SH-SY5Y (cell line): ENCODE measurements at regions not wholly inside any gene's neighbourhood (a gene's known extent, or its start where the extent isn't known, plus 50 kb on each side); places are given as distances from the start of the nearest gene placed in this dataset.

Experiments
- GATA2 ChIP-seq: IDR thresholded peaks from 2 replicates; pipeline ENCODE4 v1.6.1; 2011; ENCODE audit warnings: mild to moderate bottlenecking, low read depth, low read length
- GATA3 ChIP-seq: IDR thresholded peaks from 2 replicates; pipeline ENCODE4 v1.6.1; 2011; ENCODE audit warnings: low read depth, mild to moderate bottlenecking, low read length, moderate library complexity

- TF ChIP-seq GATA2 (no peak), GATA3 (no peak)
These were observed 166.5 kb downstream of the GABRG1 start for GRCh38 chr4:45957353-45957752.
